T-helper 17 cell (primary cell): ENCODE measurements at regions not wholly inside any gene's neighbourhood (a gene's known extent, or its start where the extent isn't known, plus 50 kb on each side); places are given as distances from the start of the nearest gene placed in this dataset.
"Not testable (repeated sequence)": the region's sequence is repeated elsewhere in the genome, so short reads cannot be mapped to it uniquely, and the experiment has no call there.

Experiments used
- ATAC-seq: fragments of 150-1000 bp; cut with Tn5 transposase; 2 replicates; pipeline ENCODE4 v1.10.0; 2021; ENCODE audit warnings: mild to moderate bottlenecking, moderate library complexity
- DNase-seq, 3 donors: peaks; one replicate each; pipeline versions ENCODE4 v3.0.0 to v3.0.0-alpha.2; 2020 to 2021
- H3K9me3 ChIP-seq: one replicate; pipeline ENCODE4 v1.7.0; 2013; ENCODE audit warnings: low read length, mild to moderate bottlenecking; ENCODE audit not compliant: control insufficient read depth, poor library complexity, severe bottlenecking
- H3K27ac Mint-ChIP-seq: one replicate; pipeline ENCODE4 v1.8.0; 2022; ENCODE audit warnings: mild to moderate bottlenecking, moderate library complexity, mixed read lengths
- H3K27me3 Mint-ChIP-seq: one replicate; pipeline ENCODE4 v1.8.0; 2022; ENCODE audit warnings: mixed read lengths
- H3K36me3 Mint-ChIP-seq: one replicate; pipeline ENCODE4 v1.8.0; 2022; ENCODE audit warnings: low read depth, mixed read lengths
- H3K4me1 Mint-ChIP-seq: one replicate; pipeline ENCODE4 v1.8.0; 2022; ENCODE audit warnings: mild to moderate bottlenecking, mixed read lengths
- H3K4me3 Mint-ChIP-seq: one replicate; pipeline ENCODE4 v1.8.0; 2022; ENCODE audit warnings: mild to moderate bottlenecking, moderate library complexity, mixed read lengths

GRCh38 chrX:42290608-42291007 lies 367.3 kb upstream of the CASK start:
- Mint-ChIP-seq H3K36me3 (no peaks in the 10 kb centered on the region), H3K27ac (no peak overlapping the region), H3K4me1 (peaks cover 8% of the 10 kb centered on the region), H3K4me3 (no peak overlapping the region), H3K27me3 (no peaks in the 10 kb centered on the region)
- ATAC-seq (no peak), DNase-seq (no peak)
- H3K9me3 ChIP-seq = no peaks in the 10 kb centered on the region

- ATAC-seq (no peak), DNase-seq (no peak)
- Mint-ChIP-seq H3K27ac (no peak overlapping the region), H3K4me1 (peaks cover 8% of the 10 kb centered on the region), H3K4me3 (no peak overlapping the region), H3K27me3 (no peaks in the 10 kb centered on the region), H3K36me3 (no peaks in the 10 kb centered on the region)
- H3K9me3 ChIP-seq = no peaks in the 10 kb centered on the region
These were observed 366.4 kb upstream of the CASK start for GRCh38 chrX:42289492-42290385.

- DNase-seq, ATAC-seq, H3K9me3 ChIP-seq, H3K36me3 Mint-ChIP-seq, H3K4me3 Mint-ChIP-seq, H3K27ac Mint-ChIP-seq, H3K4me1 Mint-ChIP-seq, H3K27me3 Mint-ChIP-seq: not testable (repeated sequence)
These were observed 362.3 kb upstream of the CASK start for GRCh38 chrX:42285681-42286080.

GRCh38 chrX:42276982-42277690 lies 353.8 kb upstream of the CASK start:
- H3K9me3 ChIP-seq = no peaks in the 10 kb centered on the region
- ATAC-seq (no peak), DNase-seq (no peak)
- no peaks in the 10 kb centered on the region for H3K4me1 Mint-ChIP-seq
- H3K36me3 Mint-ChIP-seq = no peaks in the 10 kb centered on the region
- H3K27me3 Mint-ChIP-seq = no peaks in the 10 kb centered on the region
- no peak overlapping the region for H3K27ac Mint-ChIP-seq
- H3K4me3 Mint-ChIP-seq = no peak overlapping the region

- ATAC-seq = no peak
- H3K27me3 Mint-ChIP-seq = no peaks in the 10 kb centered on the region
- DNase-seq = no peak
- H3K4me3 Mint-ChIP-seq = no peak overlapping the region
- H3K27ac Mint-ChIP-seq = no peak overlapping the region
- no peaks in the 10 kb centered on the region for H3K4me1 Mint-ChIP-seq
- no peaks in the 10 kb centered on the region for H3K9me3 ChIP-seq
- H3K36me3 Mint-ChIP-seq = no peaks in the 10 kb centered on the region
These were observed 350.8 kb upstream of the CASK start for GRCh38 chrX:42274151-42274550.

GRCh38 chrX:42273387-42273786 lies 350.0 kb upstream of the CASK start:
- Mint-ChIP-seq H3K27me3 (no peaks in the 10 kb centered on the region), H3K4me1 (no peaks in the 10 kb centered on the region)
- no peak for DNase-seq

GRCh38 chrX:42269186-42269585 lies 345.8 kb upstream of the CASK start:
- ATAC-seq = no peak
- H3K9me3 ChIP-seq = no peaks in the 10 kb centered on the region
- no peaks in the 10 kb centered on the region for H3K4me1 Mint-ChIP-seq
- H3K36me3 Mint-ChIP-seq = peaks cover 2% of the 10 kb centered on the region
- H3K4me3 Mint-ChIP-seq = no peak overlapping the region
- DNase-seq = no peak
- H3K27me3 Mint-ChIP-seq = no peaks in the 10 kb centered on the region
- no peak overlapping the region for H3K27ac Mint-ChIP-seq

More at GRCh38 chrX:42273387-42273786, 350.0 kb upstream of the CASK start:
- Mint-ChIP-seq H3K27ac (no peak overlapping the region), H3K36me3 (no peaks in the 10 kb centered on the region), H3K4me3 (no peak overlapping the region)
- no peak for ATAC-seq
- no peaks in the 10 kb centered on the region for H3K9me3 ChIP-seq

GRCh38 chrX:42260854-42261253 lies 337.5 kb upstream of the CASK start:
- ATAC-seq (no peak), DNase-seq (no peak)
- Mint-ChIP-seq H3K27me3 (no peaks in the 10 kb centered on the region), H3K36me3 (peaks cover 6% of the 10 kb centered on the region), H3K27ac (no peak overlapping the region), H3K4me1 (peaks cover 2% of the 10 kb centered on the region), H3K4me3 (no peak overlapping the region)
- no peaks in the 10 kb centered on the region for H3K9me3 ChIP-seq

- H3K4me1 Mint-ChIP-seq = no peaks in the 10 kb centered on the region
- no peak overlapping the region for H3K4me3 Mint-ChIP-seq
- ATAC-seq (no peak), DNase-seq (no peak)
- no peaks in the 10 kb centered on the region for H3K27me3 Mint-ChIP-seq
- H3K36me3 Mint-ChIP-seq = no peaks in the 10 kb centered on the region
- H3K9me3 ChIP-seq = no peaks in the 10 kb centered on the region
- H3K27ac Mint-ChIP-seq = no peak overlapping the region
These were observed 324.9 kb upstream of the CASK start for GRCh38 chrX:42248226-42248625.

- H3K27ac Mint-ChIP-seq = no peak overlapping the region
- H3K9me3 ChIP-seq = no peaks in the 10 kb centered on the region
- no peak for DNase-seq
- no peaks in the 10 kb centered on the region for H3K27me3 Mint-ChIP-seq
- H3K4me3 Mint-ChIP-seq = peak overlapping the region; percentile 65
- no peaks in the 10 kb centered on the region for H3K4me1 Mint-ChIP-seq
- no peak for ATAC-seq
- H3K36me3 Mint-ChIP-seq = no peaks in the 10 kb centered on the region
These were observed 323.9 kb upstream of the CASK start for GRCh38 chrX:42247241-42247640.

GRCh38 chrX:42246814-42247213 lies 323.5 kb upstream of the CASK start:
- Mint-ChIP-seq H3K27me3 (no peaks in the 10 kb centered on the region), H3K4me1 (no peaks in the 10 kb centered on the region), H3K27ac (no peak overlapping the region), H3K4me3 (peak overlapping the region; percentile 65), H3K36me3 (no peaks in the 10 kb centered on the region)
- DNase-seq (no peak), ATAC-seq (no peak)
- H3K9me3 ChIP-seq = no peaks in the 10 kb centered on the region

- H3K9me3 ChIP-seq = no peaks in the 10 kb centered on the region
- no peak for DNase-seq
- Mint-ChIP-seq H3K36me3 (no peaks in the 10 kb centered on the region), H3K4me1 (no peaks in the 10 kb centered on the region), H3K4me3 (no peak overlapping the region), H3K27ac (no peak overlapping the region), H3K27me3 (no peaks in the 10 kb centered on the region)
- no peak for ATAC-seq
These were observed 318.6 kb upstream of the CASK start for GRCh38 chrX:42242004-42242403.

- Mint-ChIP-seq H3K27me3 (no peaks in the 10 kb centered on the region), H3K4me1 (no peaks in the 10 kb centered on the region), H3K36me3 (no peaks in the 10 kb centered on the region), H3K4me3 (no peak overlapping the region), H3K27ac (no peak overlapping the region)
- H3K9me3 ChIP-seq = no peaks in the 10 kb centered on the region
- DNase-seq = no peak
- no peak for ATAC-seq
These were observed 318.1 kb upstream of the CASK start for GRCh38 chrX:42241421-42241820.

GRCh38 chrX:42237956-42238355 lies 314.6 kb upstream of the CASK start:
- Mint-ChIP-seq H3K36me3 (no peaks in the 10 kb centered on the region), H3K4me3 (no peak overlapping the region), H3K27me3 (no peaks in the 10 kb centered on the region), H3K27ac (no peak overlapping the region), H3K4me1 (no peaks in the 10 kb centered on the region)
- no peak for ATAC-seq
- DNase-seq = no peak
- no peaks in the 10 kb centered on the region for H3K9me3 ChIP-seq
